Endothelial cell (in vitro differentiated cells): ENCODE measurements at regions not wholly inside any gene's neighbourhood (a gene's known extent, or its start where the extent isn't known, plus 50 kb on each side); places are given as distances from the start of the nearest gene placed in this dataset.

ENCODE experiments used
- DNase-seq: peaks from one replicate; pipeline ENCODE4 v3.0.0; 2021; ENCODE audit warnings: low spot score
- H3K27ac Mint-ChIP-seq: one replicate; pipeline ENCODE4 v1.8.0; 2021; ENCODE audit warnings: mixed read lengths, inconsistent platforms; ENCODE audit not compliant: unreplicated experiment
- H3K27me3 Mint-ChIP-seq: one replicate; pipeline ENCODE4 v1.8.0; 2021; ENCODE audit warnings: mild to moderate bottlenecking, moderate library complexity, mixed read lengths, inconsistent platforms; ENCODE audit not compliant: unreplicated experiment
- H3K36me3 Mint-ChIP-seq: one replicate; pipeline ENCODE4 v1.8.0; 2021; ENCODE audit warnings: mild to moderate bottlenecking, low read depth, mixed read lengths, inconsistent platforms; ENCODE audit not compliant: unreplicated experiment
- H3K4me1 Mint-ChIP-seq: one replicate; pipeline ENCODE4 v1.8.0; 2021; ENCODE audit warnings: mild to moderate bottlenecking, mixed read lengths, inconsistent platforms; ENCODE audit not compliant: unreplicated experiment
- H3K4me3 Mint-ChIP-seq: one replicate; pipeline ENCODE4 v1.8.0; 2021; ENCODE audit warnings: mild to moderate bottlenecking, mixed read lengths, inconsistent platforms; ENCODE audit not compliant: unreplicated experiment
- H3K9me3 Mint-ChIP-seq: one replicate; pipeline ENCODE4 v1.8.0; 2021; ENCODE audit warnings: mixed read lengths, inconsistent platforms; ENCODE audit not compliant: unreplicated experiment
- CTCF ChIP-seq: fragments of 200-600 bp; sonication (generic); IDR thresholded peaks from one replicate; pipeline ENCODE4 v1.5.0; 2021; ENCODE audit warnings: antibody characterized with exemption; ENCODE audit not compliant: unreplicated experiment

GRCh38 chr15:62491642-62492041 is 326.6 kb upstream of the C2CD4B start:
- Mint-ChIP-seq H3K27me3 (no peaks in the 10 kb centered on the region), H3K27ac (peak overlapping the region; percentile 1), H3K4me3 (no peak overlapping the region), H3K36me3 (no peaks in the 10 kb centered on the region), H3K9me3 (no peaks in the 10 kb centered on the region), H3K4me1 (peaks cover 10% of the 10 kb centered on the region)
- no peak for TF ChIP-seq CTCF
- no peak for DNase-seq

GRCh38 chr15:62492900-62493299 is 327.8 kb upstream of the C2CD4B start:
- no peak overlapping the region for H3K27ac Mint-ChIP-seq
- no peak for DNase-seq

GRCh38 chr15:62494197-62494596 is 329.1 kb upstream of the C2CD4B start:
- H3K27me3 Mint-ChIP-seq: no peaks in the 10 kb centered on the region
- no peaks in the 10 kb centered on the region for H3K36me3 Mint-ChIP-seq
- H3K9me3 Mint-ChIP-seq: no peaks in the 10 kb centered on the region
- H3K27ac Mint-ChIP-seq: no peak overlapping the region
- no peak overlapping the region for H3K4me3 Mint-ChIP-seq
- peaks cover 10% of the 10 kb centered on the region for H3K4me1 Mint-ChIP-seq
- DNase-seq: no peak
- TF ChIP-seq CTCF: no peak

More at GRCh38 chr15:62492900-62493299, 327.8 kb upstream of the C2CD4B start:
- Mint-ChIP-seq H3K36me3 (no peaks in the 10 kb centered on the region), H3K4me1 (peaks cover 10% of the 10 kb centered on the region), H3K27me3 (no peaks in the 10 kb centered on the region), H3K4me3 (no peak overlapping the region), H3K9me3 (no peaks in the 10 kb centered on the region)
- no peak for TF ChIP-seq CTCF

- H3K4me1 Mint-ChIP-seq: peaks cover 10% of the 10 kb centered on the region
- no peaks in the 10 kb centered on the region for H3K36me3 Mint-ChIP-seq
- H3K27me3 Mint-ChIP-seq: no peaks in the 10 kb centered on the region
Measured at GRCh38 chr15:62495670-62496614, 330.9 kb upstream of the C2CD4B start.

More at GRCh38 chr15:62495670-62496614, 330.9 kb upstream of the C2CD4B start:
- Mint-ChIP-seq H3K27ac (no peak overlapping the region), H3K9me3 (no peaks in the 10 kb centered on the region), H3K4me3 (no peak overlapping the region)
- TF ChIP-seq CTCF: no peak
- no peak for DNase-seq
